Suprapubic skin (tissue), 4 donors: ENCODE measurements at regions not wholly inside any gene's neighbourhood (a gene's known extent, or its start where the extent isn't known, plus 50 kb on each side); places are given as distances from the start of the nearest gene placed in this dataset.
"Not testable (repeated sequence)": the region's sequence is repeated elsewhere in the genome, so short reads cannot be mapped to it uniquely, and the experiment has no call there.

Source experiments
- DNase-seq, 2 donors: peaks; one replicate each; pipeline ENCODE4 v3.0.0-alpha.2; 2019; ENCODE audit warnings: low spot score in 2 of 2
- H3K27ac ChIP-seq: fragments of 200-600 bp; sonication (generic); one replicate; pipeline ENCODE4 v1.5.1; 2019
- H3K27me3 ChIP-seq: fragments of 200-600 bp; sonication (generic); one replicate; pipeline ENCODE4 v1.5.1; 2019
- H3K36me3 ChIP-seq: fragments of 200-600 bp; sonication (generic); one replicate; pipeline ENCODE4 v1.5.1; 2019
- H3K4me1 ChIP-seq: fragments of 200-600 bp; sonication (generic); one replicate; pipeline ENCODE4 v1.5.1; 2019
- H3K4me3 ChIP-seq: fragments of 200-600 bp; sonication (generic); one replicate; pipeline ENCODE4 v1.5.1; 2019; ENCODE audit warnings: mild to moderate bottlenecking
- H3K9me3 ChIP-seq: fragments of 200-600 bp; sonication (generic); one replicate; pipeline ENCODE4 v1.5.1; 2019
- EP300 ChIP-seq: sonication (generic); formaldehyde crosslinking; IDR thresholded peaks from one replicate; pipeline ENCODE4 v1.6.1; 2017; ENCODE audit warnings: antibody characterized with exemption
- POLR2A ChIP-seq, 2 donors: fragments of 450-650 bp; IDR thresholded peaks; one replicate each; pipeline ENCODE4 v1.6.1; 2017; ENCODE audit warnings: antibody characterized with exemption in 2 of 2, mild to moderate bottlenecking in 2 of 2, moderate library complexity in 2 of 2
- POLR2AphosphoS5 ChIP-seq, 3 donors: sonication (generic); formaldehyde crosslinking; IDR thresholded peaks; one replicate each; pipeline ENCODE4 v1.6.1; 2017; ENCODE audit warnings: antibody characterized with exemption in 3 of 3
- WGBS: methylation state at CpG from one replicate; pipeline ENCODE4 v1.1.5; 2018; 5-methylcytosine and 5-hydroxymethylcytosine counted together
- TF ChIP-seq, protein P1 (sequence below), 2 donors: fragments of 200-600 bp in 1 of 2; fragments of 450-650 bp in 1 of 2; sonication (generic) in 1 of 2; IDR thresholded peaks; one replicate each; pipeline ENCODE4 v1.5.1; 2016 to 2019; ENCODE audit warnings: antibody characterized with exemption in 2 of 2, mild to moderate bottlenecking in 1 of 2, moderate library complexity in 1 of 2

DNA sequence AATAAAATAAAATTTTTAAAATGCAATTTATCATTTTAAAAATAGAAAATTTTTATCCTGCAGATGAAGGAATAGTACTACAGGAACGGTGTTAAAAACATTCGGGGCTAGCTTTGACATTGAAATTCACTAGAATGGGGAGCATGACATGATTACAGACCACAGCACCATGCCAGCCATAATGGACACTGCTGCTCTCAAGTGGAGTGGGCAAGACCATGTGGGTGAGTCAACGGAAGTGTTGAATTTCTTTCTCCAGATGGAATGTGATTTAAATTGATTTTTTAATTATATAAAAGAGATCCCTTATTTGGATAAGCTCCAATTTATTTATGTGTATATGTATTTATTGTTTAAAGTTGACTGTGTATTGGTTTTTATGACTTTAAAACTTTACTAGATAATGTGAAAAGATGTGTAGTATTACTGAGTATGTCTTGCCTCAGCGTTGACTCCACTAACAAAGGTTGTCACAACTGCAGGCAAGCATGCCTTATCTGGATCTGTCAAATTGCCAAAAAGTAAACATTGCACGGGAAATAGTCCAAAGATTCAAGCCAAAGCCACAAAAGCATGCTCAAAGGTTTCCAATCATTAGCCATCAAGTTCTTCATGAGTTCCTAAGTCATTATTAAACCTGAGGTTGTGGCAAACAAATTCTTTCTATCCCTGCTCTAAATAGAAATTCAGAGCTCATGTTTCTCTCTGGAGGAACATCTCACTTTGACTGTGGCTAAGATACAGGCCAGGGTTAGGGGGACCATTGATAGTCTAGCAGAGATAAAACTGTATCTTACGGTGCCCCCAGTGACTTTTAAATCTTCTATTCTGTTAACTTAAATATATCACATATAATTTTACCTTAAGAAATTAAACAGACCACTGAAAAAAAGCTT, 536.9 kb downstream of the TMX3 start:
- Histone ChIP-seq H3K27ac (no peak overlapping the region), H3K4me3 (no peak overlapping the region), H3K9me3 (peaks cover 2% of the 10 kb centered on the region), H3K36me3 (no peaks in the 10 kb centered on the region), H3K4me1 (no peaks in the 10 kb centered on the region), H3K27me3 (no peaks in the 10 kb centered on the region)
- WGBS, result 60% methylated on average over 6 of the region's 6 CpGs
- no peak for DNase-seq
- TF ChIP-seq, protein P1, sequence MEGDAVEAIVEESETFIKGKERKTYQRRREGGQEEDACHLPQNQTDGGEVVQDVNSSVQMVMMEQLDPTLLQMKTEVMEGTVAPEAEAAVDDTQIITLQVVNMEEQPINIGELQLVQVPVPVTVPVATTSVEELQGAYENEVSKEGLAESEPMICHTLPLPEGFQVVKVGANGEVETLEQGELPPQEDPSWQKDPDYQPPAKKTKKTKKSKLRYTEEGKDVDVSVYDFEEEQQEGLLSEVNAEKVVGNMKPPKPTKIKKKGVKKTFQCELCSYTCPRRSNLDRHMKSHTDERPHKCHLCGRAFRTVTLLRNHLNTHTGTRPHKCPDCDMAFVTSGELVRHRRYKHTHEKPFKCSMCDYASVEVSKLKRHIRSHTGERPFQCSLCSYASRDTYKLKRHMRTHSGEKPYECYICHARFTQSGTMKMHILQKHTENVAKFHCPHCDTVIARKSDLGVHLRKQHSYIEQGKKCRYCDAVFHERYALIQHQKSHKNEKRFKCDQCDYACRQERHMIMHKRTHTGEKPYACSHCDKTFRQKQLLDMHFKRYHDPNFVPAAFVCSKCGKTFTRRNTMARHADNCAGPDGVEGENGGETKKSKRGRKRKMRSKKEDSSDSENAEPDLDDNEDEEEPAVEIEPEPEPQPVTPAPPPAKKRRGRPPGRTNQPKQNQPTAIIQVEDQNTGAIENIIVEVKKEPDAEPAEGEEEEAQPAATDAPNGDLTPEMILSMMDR (IDR thresholded peaks at IDR 0.05), result no peak
- no peak for TF ChIP-seq EP300
- TF ChIP-seq POLR2A (IDR thresholded peaks at IDR 0.05), result no peak
- TF ChIP-seq POLR2AphosphoS5 (IDR thresholded peaks at IDR 0.05), result no peak

DNA sequence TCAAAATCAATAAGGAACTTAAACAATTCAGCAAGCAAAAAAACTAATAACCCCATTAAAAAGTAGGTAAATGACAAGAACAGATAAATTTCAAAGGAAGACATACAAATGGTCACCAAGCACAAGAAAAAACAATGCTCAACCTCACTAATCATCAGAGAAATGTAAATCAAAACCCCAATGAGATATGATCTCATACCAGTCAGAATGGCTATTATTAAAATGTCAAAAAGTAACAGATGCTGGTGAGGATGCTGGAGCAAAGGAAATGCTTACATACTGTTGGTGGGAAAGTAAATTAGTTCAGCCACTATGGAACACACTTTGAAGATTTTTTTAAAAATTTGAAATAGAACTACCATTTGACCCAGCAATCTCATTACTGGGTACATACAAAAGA, 538.0 kb downstream of the TMX3 start:
- Histone ChIP-seq H3K27ac (no peak overlapping the region), H3K9me3 (peaks cover 7% of the 10 kb centered on the region), H3K4me1 (no peaks in the 10 kb centered on the region), H3K36me3 (no peaks in the 10 kb centered on the region), H3K27me3 (no peaks in the 10 kb centered on the region), H3K4me3 (no peak overlapping the region)
- no peak for DNase-seq
- TF ChIP-seq, protein P1 (IDR thresholded peaks at IDR 0.05), result no peak
- TF ChIP-seq POLR2AphosphoS5 (IDR thresholded peaks at IDR 0.05) (no peak), EP300 (no peak), POLR2A (IDR thresholded peaks at IDR 0.05) (no peak)

DNA sequence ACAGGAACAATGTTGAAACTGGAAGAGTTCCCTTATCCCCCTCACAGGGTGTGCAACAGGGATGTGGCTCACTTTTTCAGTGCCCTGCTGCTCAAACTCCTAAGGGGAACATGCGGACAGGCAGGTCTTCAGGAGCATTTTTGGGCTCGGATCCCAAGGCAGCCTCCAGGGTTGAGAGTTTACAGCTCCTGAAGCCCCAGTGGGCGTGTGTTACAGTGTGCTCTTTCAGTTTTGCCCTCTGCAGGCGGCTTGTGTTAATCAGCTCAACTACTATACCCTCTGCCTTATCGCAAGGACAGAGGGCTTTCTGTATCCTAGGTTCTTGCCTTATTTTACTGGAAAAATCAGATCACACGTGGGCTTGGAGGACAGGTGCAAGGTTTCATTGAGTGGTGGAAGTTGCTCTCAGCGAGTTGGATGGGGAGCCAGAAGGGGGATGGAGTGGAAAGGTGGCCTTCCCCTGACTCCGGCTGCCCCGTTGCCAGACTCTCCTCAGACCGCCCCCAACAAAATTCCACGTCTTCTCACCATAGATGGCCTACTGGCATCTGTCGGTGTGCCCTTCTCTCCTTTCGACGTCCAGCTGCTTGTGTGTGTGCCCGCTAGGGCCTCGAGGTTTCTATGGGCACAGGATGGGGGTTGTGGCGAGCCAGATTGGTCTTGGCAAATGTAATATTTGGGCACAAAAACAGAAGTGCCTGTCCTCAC, 541.9 kb downstream of the TMX3 start:
- Histone ChIP-seq H3K4me1 (no peaks in the 10 kb centered on the region), H3K27me3 (no peaks in the 10 kb centered on the region), H3K27ac (no peak overlapping the region), H3K36me3 (no peaks in the 10 kb centered on the region), H3K9me3 (peaks cover 7% of the 10 kb centered on the region), H3K4me3 (no peak overlapping the region)
- TF ChIP-seq, protein P1 (IDR thresholded peaks at IDR 0.05), result no peak
- no peak for TF ChIP-seq EP300
- WGBS, result 77% methylated on average over 17 of the region's 17 CpGs
- DNase-seq, result no peak

DNA sequence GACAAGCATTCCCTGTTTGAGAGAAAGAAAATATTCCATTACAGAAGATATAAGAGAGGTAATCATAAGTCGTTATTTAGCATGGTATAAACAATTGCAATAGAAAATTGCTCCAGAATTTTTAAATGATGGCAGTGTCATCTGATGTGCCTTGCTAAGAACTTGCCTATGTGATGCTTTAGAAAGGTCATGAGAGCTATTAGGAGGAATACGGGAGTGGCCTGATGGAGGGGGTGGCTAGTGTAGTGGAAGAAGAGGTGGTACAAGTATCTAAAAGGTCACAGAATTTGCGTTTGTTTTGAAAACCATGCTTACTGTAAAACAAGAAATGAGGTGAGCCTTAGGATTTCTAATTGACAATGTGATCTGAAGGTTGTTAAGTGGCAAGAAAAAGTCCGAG, 550.0 kb downstream of the TMX3 start:
- no peak overlapping the region for H3K27ac ChIP-seq
- TF ChIP-seq, protein P1 (IDR thresholded peaks at IDR 0.05), result no peak
- TF ChIP-seq POLR2A (IDR thresholded peaks at IDR 0.05) (no peak), EP300 (no peak), POLR2AphosphoS5 (IDR thresholded peaks at IDR 0.05) (no peak)
- no peaks in the 10 kb centered on the region for H3K36me3 ChIP-seq
- no peak for DNase-seq
- WGBS, result 67% methylated on average over 4 of the region's 4 CpGs
- no peak overlapping the region for H3K4me3 ChIP-seq
- H3K9me3 ChIP-seq, result no peaks in the 10 kb centered on the region
- H3K27me3 ChIP-seq, result no peaks in the 10 kb centered on the region
- H3K4me1 ChIP-seq, result no peaks in the 10 kb centered on the region

DNA sequence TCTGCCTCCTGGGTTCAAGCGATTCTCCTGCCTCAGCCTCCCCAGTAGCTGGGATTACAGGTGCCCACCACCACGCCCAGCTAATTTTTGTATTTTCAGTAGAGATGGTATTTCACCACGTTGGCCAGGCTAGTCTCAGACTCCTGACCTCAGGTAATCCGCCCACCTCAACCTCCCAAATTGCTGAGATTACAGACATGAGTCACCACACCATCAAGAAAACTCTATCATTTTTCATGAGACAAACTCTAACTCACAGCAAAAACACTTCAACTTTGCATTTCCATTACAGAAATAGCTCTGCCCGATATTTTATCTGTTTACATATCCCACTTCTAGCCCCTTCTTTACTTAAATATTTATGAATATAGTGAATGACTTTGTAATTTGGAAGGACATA, 561.1 kb downstream of the TMX3 start:
- H3K9me3 ChIP-seq, DNase-seq, H3K4me3 ChIP-seq, H3K27ac ChIP-seq, H3K4me1 ChIP-seq, H3K27me3 ChIP-seq, H3K36me3 ChIP-seq: not testable (repeated sequence)
- WGBS, result 86% methylated on average over 5 of the region's 5 CpGs
